Fibroblast of lung (primary cell): ENCODE measurements at regions not wholly inside any gene's neighbourhood (a gene's known extent, or its start where the extent isn't known, plus 50 kb on each side); places are given as distances from the start of the nearest gene placed in this dataset.

Source experiments
- DNase-seq, 2 donors: peaks; one replicate each; pipeline versions ENCODE4 v3.0.0 to v3.0.0-alpha.2; 2010; ENCODE audit warnings: low read depth in 2 of 2
- H2AFZ ChIP-seq: 2 replicates; pipeline ENCODE4 v1.5.1; 2012; ENCODE audit warnings: low read length, control low read depth, inconsistent platforms
- H3K27ac ChIP-seq: 2 replicates; pipeline ENCODE4 v1.5.1; 2011; ENCODE audit warnings: low read length, control low read depth; ENCODE audit not compliant: insufficient read depth
- H3K27me3 ChIP-seq: 2 replicates; pipeline ENCODE4 v1.5.1; 2011; ENCODE audit warnings: mild to moderate bottlenecking, low read length; ENCODE audit not compliant: control insufficient read depth, insufficient read depth
- H3K36me3 ChIP-seq: 2 replicates; pipeline ENCODE4 v1.5.1; 2011; ENCODE audit warnings: low read length; ENCODE audit not compliant: control insufficient read depth, insufficient read depth
- H3K4me1 ChIP-seq: 2 replicates; pipeline ENCODE4 v1.5.1; 2011; ENCODE audit warnings: low read length; ENCODE audit not compliant: control insufficient read depth, insufficient read depth; ENCODE audit errors: extremely low read depth
- H3K4me2 ChIP-seq: 2 replicates; pipeline ENCODE4 v1.5.1; 2011; ENCODE audit warnings: low read length, control low read depth; ENCODE audit not compliant: insufficient read depth; ENCODE audit errors: extremely low read depth
- H3K4me3 ChIP-seq, 4 experiments: fragments of 200-600 bp in 1 of 4; sonication (generic) in 1 of 4; replicated peaks in 1 of 4; 2 replicates each; pipeline ENCODE4 v1.5.1; 2011 to 2016; ENCODE audit warnings: low read length in 4 of 4, low read depth in 3 of 4, mild to moderate bottlenecking in 3 of 4, control low read depth in 2 of 4, inconsistent platforms in 1 of 4, mixed read lengths in 1 of 4; ENCODE audit not compliant: insufficient read depth in 1 of 4; ENCODE audit errors: control extremely low read depth in 1 of 4
- H3K79me2 ChIP-seq: 2 replicates; pipeline ENCODE4 v1.5.1; 2012; ENCODE audit warnings: mild to moderate bottlenecking, low read length, inconsistent platforms; ENCODE audit not compliant: control insufficient read depth, insufficient read depth
- H3K9ac ChIP-seq: 2 replicates; pipeline ENCODE4 v1.5.1; 2011; ENCODE audit warnings: mild to moderate bottlenecking, low read length, control low read depth; ENCODE audit not compliant: insufficient read depth
- H3K9me3 ChIP-seq: 2 replicates; pipeline ENCODE4 v1.5.1; 2012; ENCODE audit warnings: low read depth, low read length; ENCODE audit not compliant: control insufficient read depth, insufficient read depth
- H4K20me1 ChIP-seq: 2 replicates; pipeline ENCODE4 v1.5.1; 2011; ENCODE audit warnings: low read length; ENCODE audit not compliant: control insufficient read depth, insufficient read depth; ENCODE audit errors: extremely low read depth
- CTCF ChIP-seq, 2 donors: IDR thresholded peaks in 1 of 2; conservative IDR thresholded peaks in 1 of 2; 1 replicate in 1 of 2; 2 replicates in 1 of 2; pipeline ENCODE4 v1.5.1; 2011 to 2012; ENCODE audit warnings: low read length in 2 of 2, control low read depth in 1 of 2, inconsistent platforms in 1 of 2, low read depth in 1 of 2, mild to moderate bottlenecking in 1 of 2
- EZH2 ChIP-seq: IDR thresholded peaks from 2 replicates; pipeline ENCODE4 v1.5.1; 2012; ENCODE audit warnings: low read length, control low read depth, mild to moderate bottlenecking; ENCODE audit errors: missing control alignments

GRCh38 chr5:53783624-53784228, 223.3 kb downstream of the NDUFS4 start:
- TF ChIP-seq EZH2 (no peak), CTCF (conservative IDR thresholded peaks at IDR 0.05 in 1 of 2, IDR thresholded peaks at IDR 0.05 in 1 of 2; ENCODE audit: low read depth in 1 of 2, low read length in 2 of 2) (no peak)
- Histone ChIP-seq H3K27ac (no peak overlapping the region), H3K79me2 (no peaks in the 10 kb centered on the region), H3K4me1 (peaks cover 9% of the 10 kb centered on the region), H3K36me3 (no peaks in the 10 kb centered on the region), H3K9me3 (no peaks in the 10 kb centered on the region), H4K20me1 (no peaks in the 10 kb centered on the region), H3K4me2 (no peak overlapping the region), H3K9ac (no peak overlapping the region), H3K4me3 (no peak overlapping the region), H2AFZ (no peak overlapping the region), H3K27me3 (no peaks in the 10 kb centered on the region)
- DNase-seq, result no peak

GRCh38 chr5:53784596-53784995, 224.2 kb downstream of the NDUFS4 start:
- Histone ChIP-seq H3K9ac (no peak overlapping the region), H3K4me2 (no peak overlapping the region), H3K4me3 (no peak overlapping the region), H2AFZ (no peak overlapping the region), H3K9me3 (no peaks in the 10 kb centered on the region), H3K27ac (no peak overlapping the region), H3K4me1 (peaks cover 4% of the 10 kb centered on the region), H3K27me3 (no peaks in the 10 kb centered on the region), H4K20me1 (no peaks in the 10 kb centered on the region), H3K36me3 (no peaks in the 10 kb centered on the region), H3K79me2 (no peaks in the 10 kb centered on the region)
- no peak for TF ChIP-seq EZH2
- no peak for TF ChIP-seq CTCF (conservative IDR thresholded peaks at IDR 0.05 in 1 of 2, IDR thresholded peaks at IDR 0.05 in 1 of 2; ENCODE audit: low read depth in 1 of 2, low read length in 2 of 2)
- no peak for DNase-seq

- H3K79me2 ChIP-seq, result no peaks in the 10 kb centered on the region
- no peak overlapping the region for H3K9ac ChIP-seq
- DNase-seq, result no peak
- H3K4me2 ChIP-seq, result no peak overlapping the region
- no peaks in the 10 kb centered on the region for H3K36me3 ChIP-seq
- no peak overlapping the region for H3K4me3 ChIP-seq
- no peaks in the 10 kb centered on the region for H3K27me3 ChIP-seq
- TF ChIP-seq EZH2, result no peak
- H2AFZ ChIP-seq, result no peak overlapping the region
- H3K9me3 ChIP-seq, result no peaks in the 10 kb centered on the region
- no peaks in the 10 kb centered on the region for H3K4me1 ChIP-seq
- no peaks in the 10 kb centered on the region for H4K20me1 ChIP-seq
- no peak overlapping the region for H3K27ac ChIP-seq
These were observed 225.5 kb downstream of the NDUFS4 start for GRCh38 chr5:53785924-53786323.
